COLO668 (cell line): ENCODE measurements at regions not wholly inside any gene's neighbourhood (a gene's known extent, or its start where the extent isn't known, plus 50 kb on each side); places are given as distances from the start of the nearest gene placed in this dataset.
"Not testable (repeated sequence)": the region's sequence is repeated elsewhere in the genome, so short reads cannot be mapped to it uniquely, and the experiment has no call there.

Source experiments
- DNase-seq: peaks from one replicate; lab custom pipeline; 2025; ENCODE audit not compliant: unreplicated experiment; lab: John Stamatoyannopoulos, UW

DNA sequence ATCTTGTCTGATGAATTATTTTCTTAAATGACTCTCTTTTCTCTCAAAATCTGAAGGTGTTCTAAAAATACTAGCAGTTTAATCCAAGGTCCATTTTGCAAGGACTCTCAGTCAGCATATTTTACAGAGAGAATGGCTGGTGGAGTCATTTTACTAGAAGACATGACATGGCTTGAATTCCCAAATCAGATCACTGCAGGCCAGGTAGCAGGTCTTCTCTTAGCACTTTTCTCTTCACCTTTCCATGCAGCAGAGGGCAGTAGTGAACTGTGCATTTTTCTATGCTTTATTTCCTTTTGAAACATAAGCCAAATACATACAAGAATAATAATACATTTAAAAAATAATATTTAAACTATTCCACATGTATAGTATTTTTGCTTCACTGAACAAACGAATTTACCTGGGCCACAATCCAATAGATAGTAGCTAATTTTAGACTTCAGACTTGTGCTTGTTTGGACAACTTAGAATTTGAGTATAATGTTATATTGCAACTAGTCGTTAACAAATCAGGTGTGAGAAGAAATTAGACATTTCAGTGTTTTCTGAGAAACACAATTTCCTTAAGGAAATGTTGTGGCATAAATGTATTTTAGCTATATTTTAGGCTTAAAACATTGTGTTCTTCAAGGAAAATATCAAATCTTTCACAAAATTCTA is 289.4 kb upstream of the DAB2 start:
- peak; percentile 5 for DNase-seq

DNA sequence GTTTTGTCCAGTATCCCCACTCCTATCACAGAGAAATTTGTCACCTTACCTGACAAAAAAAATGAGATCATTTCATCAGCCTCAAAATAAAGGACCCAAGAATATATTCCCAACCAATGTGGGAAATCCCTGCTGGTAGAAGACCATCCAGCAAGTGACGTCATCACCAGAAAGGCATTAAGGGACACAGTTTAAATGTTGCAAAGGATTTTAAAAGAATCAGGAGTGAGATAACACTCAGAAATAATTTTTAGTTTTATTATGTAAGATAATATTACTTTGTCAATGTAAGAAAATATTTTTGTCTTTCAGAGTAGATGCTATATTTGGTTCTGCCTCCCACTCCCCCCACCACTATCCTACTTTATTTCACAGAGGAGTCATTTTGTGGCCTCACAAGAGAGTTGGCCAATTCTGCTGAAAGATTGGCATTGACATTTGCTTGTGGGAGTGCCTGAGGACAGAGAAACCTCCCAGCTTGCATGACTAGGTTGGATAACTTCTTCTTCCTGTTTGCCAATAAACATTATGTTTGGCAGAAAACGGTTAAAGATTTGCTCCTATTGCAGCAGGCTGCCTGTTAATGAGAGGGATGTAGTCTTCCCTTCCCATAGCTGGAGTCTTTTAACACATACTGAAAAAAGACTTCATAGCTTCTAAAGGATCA is 288.6 kb upstream of the DAB2 start:
- DNase-seq: no peak

DNA sequence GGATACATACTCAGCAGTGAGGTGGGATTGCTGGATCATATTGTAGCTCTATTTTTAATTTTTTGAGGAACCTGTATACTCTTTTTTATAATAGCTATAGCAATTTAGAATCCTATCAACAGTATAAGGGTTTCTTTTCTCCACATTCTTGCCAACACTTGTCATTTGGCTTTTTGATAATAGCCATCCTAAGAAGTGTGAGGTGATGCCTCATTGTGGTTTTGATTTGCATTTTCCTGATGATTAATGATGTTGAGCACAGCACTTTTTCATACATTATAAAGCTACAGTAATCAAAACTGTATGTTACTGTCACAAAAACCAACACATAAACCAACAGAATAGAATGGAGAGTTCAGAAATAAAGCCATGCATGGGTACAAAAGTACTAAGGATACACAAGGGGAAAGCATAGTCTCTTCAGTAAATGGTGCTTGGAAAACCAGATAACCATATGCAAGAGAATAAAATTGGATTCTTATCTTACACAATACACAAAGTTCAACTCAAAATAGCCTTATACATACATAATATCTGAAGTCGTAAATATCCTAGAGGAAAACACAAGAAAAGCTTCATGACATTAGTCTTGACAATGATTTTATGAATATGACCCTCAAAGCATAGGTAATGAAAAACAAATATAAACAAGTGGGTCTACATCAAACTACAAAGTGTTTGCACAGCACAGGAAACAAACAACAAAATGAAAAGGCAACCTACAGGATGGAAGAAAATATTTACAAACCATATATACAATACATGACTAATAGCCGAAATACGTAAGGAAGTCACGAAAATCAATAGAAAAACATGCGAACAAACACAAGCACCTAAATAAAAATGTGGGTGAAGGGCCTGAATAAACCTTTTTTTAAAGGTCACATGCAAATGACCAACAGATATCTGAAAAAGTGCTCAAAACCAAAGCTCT is 287.8 kb upstream of the DAB2 start:
- DNase-seq: no peak

DNA sequence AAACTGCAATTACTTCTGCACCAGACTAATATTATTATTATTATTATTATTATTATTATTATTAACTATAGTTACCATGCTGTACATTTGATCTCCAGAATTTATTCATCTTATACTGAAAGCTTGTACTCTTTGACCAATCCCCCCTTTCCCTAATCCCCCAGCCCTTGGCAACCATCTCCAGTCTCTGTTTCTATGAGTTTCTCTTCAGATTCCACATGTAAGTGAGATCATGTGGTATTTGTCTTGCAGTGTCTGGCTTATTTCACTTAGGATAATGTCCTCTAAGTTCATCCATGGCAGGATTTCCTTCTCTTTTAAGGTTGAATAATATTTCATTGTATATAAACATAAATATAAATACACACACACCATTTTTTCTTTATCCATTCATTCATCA is 287.0 kb upstream of the DAB2 start:
- DNase-seq: no peak

DNA sequence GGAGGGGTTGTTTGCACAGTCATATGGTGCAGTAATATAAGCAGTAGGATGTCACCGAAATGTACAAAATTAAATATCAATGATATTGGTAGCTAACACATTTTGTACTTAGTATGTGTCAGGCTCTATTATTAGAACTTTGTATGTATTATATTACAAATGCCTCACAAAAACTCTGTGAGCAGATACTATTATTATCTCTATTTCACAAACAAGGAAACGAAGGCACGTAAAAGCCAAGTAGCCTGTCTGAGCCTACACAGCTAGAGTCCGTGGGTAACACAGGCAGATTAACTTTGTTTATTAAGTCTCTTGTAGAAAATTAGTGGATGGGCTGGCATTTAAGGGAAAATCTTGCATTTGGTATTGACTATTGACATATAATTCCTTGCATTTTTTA is 284.3 kb upstream of the DAB2 start:
- DNase-seq: no peak

DNA sequence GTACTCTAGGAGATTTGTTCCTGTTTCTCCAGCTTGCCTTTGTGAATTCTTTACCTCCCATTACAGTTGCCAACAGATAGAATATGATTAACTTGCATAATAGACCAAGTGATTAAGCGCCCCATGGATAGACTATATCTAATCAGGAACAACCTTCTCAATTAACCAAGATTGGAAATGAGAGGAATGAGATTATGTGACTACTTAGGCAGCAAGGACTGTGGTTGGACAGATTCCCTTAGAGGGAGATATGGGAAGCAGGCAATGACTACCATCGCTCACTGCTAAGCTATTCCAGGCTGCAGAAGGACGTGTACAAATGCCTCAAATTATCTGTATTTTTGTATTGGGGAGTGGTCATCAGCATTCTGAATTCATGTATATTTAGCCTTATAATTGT is 278.1 kb upstream of the DAB2 start:
- no peak for DNase-seq

DNA sequence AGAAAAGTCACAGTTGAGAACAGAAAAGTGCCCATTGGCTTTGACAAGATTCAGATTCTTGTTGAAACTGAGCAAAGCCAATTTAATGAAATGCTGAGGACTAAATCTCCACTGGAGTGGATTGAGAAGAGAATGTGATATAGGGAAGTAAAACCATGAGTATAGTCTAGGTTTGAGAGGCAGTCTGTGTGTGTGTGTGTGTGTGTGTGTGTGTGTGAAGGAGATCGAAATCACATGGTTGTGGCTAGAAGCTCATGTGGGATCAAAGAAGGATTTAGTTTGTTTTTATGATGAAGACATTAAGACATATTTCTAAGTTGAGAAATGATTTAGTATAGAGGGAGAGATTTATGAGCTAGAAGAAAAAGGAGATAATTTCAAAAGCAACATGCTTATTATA is 275.7 kb upstream of the DAB2 start:
- no peak for DNase-seq

DNA sequence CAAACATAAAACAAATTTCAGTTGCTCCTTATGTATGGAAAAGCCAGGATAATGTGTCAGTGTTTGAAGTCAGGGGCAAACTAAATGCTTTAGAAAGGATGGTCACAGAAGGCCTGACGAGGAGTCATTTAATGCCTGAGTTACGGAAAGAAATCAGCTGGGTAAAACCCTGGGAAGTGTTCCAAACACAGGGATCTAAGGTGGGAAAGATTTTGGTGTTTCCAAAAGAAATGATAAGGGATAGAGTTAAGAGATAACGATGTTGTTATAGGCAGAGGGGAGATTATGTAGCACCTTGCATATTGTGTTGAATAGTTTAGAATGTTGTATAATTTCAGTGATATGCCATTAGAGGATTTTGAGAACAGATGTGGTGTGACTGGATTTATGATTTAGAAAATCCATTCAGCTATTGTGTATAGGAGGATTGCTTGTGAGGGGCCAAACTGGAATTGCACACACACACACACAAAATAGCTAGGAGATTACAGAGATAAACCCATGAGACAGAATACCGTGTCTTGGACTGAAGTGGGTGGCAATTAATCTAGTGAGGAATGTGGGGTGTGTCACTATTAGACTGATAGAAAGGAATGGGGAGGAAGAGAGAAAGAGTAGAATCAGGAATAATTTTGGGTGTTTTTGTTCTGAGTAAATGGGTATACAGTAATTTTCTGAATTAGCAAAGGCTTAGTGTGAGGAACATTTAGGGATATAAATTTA is 274.2 kb upstream of the DAB2 start:
- DNase-seq: no peak

DNA sequence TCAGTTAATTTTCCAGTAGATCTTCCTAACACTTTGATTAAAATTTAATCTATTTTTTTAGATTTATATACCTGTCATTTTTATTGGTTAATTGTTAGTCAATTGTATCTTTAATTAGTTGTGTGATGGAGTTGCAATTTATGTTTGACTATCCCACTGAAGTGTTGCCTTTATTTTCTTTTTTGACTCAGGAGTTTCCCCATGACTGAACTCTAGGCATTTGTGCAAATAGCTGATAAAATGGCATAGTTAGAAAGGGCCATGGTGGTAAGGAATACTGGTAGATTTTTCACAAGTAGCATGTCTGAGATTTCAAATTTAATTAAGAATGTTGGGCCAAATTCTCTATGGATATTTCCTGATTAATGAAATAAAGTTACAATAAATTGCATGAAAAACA is 273.1 kb upstream of the DAB2 start:
- DNase-seq: no peak

DNA sequence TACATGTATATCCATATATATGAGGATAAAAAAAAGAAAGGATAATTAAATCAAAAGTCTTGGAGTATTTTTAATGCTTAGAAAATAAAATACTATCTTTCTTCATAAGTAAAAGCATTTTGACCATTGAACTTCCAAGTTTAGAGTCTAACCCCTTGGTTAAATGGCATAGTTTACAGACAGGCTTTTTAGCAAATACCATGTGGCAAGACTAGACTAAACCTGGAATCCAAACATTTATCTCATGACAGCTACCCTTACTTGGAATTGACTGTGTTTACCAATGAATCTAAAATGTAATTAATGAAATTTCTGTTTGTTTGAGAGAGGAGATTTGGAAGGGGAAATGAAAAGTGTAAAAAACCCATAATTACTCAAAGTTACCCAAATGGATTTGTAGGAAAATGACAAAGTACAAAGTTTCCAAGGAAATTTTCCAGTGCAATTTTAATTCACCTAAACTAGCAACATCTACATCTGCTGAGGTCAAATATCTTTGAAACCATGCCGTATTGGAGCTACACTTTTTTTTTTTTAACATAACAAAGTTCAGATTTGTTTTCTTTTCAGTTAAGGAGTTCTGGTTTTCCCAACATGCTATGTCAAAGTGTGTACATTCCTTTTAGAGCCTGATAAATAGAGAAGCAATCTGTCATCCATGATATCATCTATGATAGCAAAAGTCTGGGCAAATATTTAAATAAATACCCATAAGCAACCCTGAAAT is 272.1 kb upstream of the DAB2 start:
- DNase-seq: no peak

DNA sequence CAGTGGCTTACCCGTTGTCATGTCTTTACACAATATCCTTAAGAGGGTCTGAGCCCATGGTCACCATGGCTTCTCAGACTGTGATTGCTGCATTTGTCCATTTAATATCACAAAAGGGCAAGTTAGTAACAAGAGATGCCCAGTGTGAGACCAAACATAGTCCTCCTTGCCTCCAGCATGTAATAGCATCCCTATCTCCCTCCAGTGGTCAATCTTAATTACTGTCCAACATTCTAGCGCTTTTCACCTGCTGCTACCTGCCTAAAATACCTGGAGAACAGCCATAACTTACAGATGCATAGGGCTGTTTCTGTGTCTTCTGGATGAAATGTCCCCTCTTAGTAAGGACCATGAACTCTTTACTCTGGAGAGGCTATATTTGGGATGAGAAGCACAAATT is 267.2 kb upstream of the DAB2 start:
- no peak for DNase-seq

DNA sequence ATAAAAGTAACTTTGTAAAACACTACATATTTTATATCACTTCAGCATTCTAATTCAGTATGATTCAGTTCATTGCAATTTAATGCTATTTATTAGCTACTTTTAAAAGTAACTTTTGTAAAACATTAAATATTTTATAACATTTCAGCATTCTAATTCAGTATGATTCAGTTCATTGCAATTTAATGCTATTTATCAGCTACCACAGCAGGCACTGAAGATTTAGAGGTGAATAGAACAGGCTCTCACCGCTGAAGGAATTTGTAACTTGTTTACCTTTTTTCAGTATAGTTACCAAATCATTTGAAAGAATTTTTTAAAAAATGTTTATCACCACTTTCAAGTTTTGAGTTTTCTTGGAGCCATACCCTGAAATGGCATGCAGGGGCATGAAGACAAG is 266.4 kb upstream of the DAB2 start:
- DNase-seq: no peak

DNA sequence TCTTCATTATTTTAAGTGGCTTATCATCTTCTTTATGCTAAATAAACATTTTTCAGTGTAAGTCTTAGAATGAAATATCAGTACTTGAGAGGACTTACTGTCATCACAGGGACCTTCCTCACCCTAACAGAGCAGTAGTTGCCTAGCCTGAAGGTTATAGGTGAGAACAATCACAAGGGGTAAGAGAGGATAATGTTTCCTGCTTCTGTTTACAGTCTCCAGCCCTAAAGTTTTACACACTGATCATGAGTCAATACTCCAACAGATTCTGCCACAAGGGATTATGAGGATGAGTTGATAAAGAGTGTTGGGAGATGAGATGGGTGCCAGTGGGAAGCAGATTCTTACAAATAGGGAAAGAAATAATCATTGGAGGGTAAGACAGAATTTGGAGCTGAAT is 265.1 kb upstream of the DAB2 start:
- DNase-seq: no peak

DNA sequence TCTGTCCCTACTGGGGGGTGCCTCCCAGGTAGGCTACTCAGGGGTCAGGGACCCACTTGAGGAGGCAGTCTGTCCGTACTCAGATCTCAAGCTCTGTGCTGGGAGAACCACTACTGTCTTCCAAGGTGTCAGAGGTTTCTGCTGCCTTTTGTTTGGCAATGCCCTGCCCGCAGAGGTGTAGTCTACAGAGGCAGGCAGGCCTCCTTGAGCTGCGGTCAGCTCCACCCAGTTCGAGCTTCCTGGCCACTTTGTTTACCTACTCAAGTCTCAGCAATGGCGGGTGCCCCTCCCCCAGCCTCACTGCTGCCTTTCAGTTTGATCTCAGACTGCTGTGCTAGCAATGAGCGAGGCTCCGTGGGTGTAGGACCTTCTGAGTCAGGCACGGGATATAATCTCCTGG is 263.1 kb upstream of the DAB2 start:
- not testable (repeated sequence) for DNase-seq

DNA sequence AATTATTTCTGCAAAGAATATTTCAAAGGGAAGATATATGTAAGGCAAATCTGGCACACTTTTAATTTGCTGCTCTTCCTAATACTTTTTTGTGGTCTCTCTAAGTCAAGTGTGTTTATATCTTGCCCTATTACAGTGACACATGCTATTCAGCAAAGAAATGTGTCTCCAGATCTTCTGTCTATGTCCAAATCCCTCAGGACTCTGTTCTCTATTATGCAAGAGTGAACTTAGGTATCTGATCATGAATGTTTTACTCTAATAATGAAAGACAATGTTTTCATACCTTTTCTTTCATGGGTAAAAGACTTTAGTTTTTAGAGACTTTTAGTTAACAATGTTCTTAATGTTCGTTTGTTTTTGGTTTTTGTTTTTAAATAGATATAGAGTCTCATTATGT is 255.4 kb upstream of the DAB2 start:
- no peak for DNase-seq

DNA sequence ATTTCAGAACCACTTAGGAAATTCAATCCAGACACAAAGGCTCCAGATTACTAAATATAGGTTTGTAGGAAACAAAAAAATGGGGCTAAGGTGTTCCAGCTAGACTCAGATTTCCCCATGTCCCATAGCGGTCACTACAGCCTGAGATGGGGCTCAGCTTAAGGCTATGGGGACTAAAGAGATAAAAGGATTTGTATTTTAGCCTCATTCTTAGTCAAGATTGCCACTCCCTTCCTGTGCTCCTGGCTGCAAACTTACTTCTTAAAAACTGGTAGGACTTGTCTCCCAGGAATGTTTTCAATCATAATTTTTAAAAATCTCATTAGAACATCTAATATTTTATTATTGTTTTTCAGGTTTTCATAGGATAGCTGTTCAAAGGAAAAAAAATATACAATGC is 253.8 kb upstream of the DAB2 start:
- no peak for DNase-seq

DNA sequence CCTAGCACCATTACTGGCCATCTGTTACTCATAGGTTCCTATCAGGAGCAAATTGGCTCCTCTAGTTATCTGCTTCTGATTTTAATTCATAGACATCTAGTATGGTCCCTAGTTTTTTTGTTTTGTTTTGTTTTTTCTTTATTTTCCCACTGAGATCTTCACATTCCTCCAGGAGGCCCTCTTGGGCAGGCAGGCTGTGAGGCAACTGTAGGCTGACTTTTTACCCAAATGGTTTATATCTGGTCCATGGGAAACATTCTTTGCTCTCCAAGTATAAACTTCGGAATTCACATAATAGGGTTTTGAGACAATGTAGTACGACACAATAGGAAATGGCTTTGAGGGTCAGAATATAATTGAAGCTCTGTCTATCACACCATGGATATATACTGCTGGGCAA is 250.9 kb upstream of the DAB2 start:
- no peak for DNase-seq

DNA sequence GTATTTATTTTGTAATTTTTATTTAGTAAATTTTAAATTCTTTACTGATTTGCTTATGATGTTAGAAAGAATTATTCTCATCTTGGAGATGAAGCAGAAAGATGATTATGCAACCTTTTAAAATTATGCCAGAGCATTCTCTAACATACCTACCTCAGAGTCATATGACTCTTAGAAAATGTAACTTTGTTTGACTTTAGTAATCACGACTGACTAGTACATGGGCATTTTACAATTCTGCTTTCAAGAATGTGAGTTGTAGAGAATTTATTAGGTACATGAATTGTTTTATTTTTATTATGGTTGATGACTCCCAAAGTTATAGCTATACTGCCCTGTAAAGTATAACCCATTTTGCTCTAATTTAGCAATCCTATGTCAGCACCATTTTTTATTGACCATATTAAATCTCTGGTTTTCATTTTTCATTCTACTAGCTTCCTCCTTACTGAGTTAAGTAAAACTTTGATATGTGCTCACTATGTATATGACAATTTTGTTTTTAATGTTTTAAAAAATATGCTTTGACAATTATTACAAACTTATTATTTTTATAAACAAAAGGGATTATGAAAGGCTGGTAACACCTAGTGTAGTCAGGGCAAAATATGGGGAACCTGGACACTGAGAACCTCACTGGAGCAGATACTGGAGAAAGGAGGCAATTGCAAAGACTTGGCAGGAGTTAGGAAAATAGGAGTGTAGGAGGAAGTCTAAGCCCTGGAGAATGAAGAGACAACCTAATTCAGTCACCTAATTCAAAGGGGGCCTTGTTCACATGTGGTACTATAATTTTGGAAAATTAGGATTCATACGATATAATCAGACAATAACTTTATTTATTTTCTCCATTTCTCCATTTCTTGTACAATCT is 249.7 kb upstream of the DAB2 start:
- no peak for DNase-seq

DNA sequence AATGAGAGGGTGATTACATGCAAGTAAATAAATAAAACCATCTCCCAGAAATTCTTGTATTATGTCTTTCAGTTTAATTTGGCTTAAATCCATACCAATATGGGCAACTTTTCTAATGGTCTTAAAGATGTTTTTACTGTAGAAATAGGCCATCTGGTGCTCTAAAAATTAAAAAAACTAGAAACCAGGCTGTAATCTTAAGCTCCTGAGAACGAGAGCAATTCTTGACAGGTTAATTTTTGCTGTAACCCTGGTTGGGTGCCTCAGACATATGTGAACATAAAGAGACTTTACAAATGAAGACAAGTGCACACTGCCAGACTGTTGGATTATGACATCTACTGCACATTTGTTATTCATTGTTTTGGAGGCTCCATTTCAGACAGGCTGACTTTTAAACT is 246.8 kb upstream of the DAB2 start:
- DNase-seq: no peak

DNA sequence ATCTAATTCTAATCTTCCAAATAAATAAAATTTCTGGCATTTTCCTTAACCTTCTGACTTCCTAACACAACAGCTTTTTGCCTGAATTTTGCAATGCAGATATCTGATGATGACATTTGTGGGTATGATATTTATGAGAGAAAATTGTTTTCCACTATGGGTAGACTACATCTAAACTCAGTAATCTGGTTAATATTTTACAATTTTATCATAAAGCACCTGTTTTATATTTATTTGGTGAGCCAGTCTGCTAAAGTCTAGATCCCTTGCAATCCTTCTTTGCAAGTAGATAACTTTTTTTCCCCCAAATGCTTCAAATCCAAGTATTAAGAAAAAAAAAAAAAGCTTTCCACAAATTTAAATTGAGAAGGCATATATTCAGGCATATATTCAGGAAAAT is 246.2 kb upstream of the DAB2 start:
- DNase-seq: no peak
